HG03196 (cell line): ENCODE measurements at regions not wholly inside any gene's neighbourhood (a gene's known extent, or its start where the extent isn't known, plus 50 kb on each side); places are given as distances from the start of the nearest gene placed in this dataset.

ENCODE experiments used
- ATAC-seq: cut with Tn5 transposase; IDR thresholded peaks from one replicate; pipeline ENCODE4 v1.9.1; 2021; ENCODE audit not compliant: unreplicated experiment

GRCh38 chr9:16193066-16193465 lies 640.2 kb downstream of the CCDC171 start:
- no peak for ATAC-seq

- ATAC-seq, result no peak
Observed at GRCh38 chr9:16196206-16196605, 643.4 kb downstream of the CCDC171 start.

- ATAC-seq, result no peak
Observed at GRCh38 chr9:16197578-16198370, 644.9 kb downstream of the CCDC171 start.

- ATAC-seq, result no peak
Observed at GRCh38 chr9:16198996-16199395, 646.2 kb downstream of the CCDC171 start.

- no peak for ATAC-seq
Observed at GRCh38 chr9:16202221-16202620, 649.4 kb downstream of the CCDC171 start.

GRCh38 chr9:16202914-16203728 lies 650.3 kb downstream of the CCDC171 start:
- no peak for ATAC-seq

GRCh38 chr9:16203729-16204573 lies 651.1 kb downstream of the CCDC171 start:
- no peak for ATAC-seq

GRCh38 chr9:16205455-16205854 lies 652.6 kb downstream of the CCDC171 start:
- ATAC-seq, result no peak

GRCh38 chr9:16206518-16206917 lies 653.7 kb downstream of the CCDC171 start:
- ATAC-seq, result no peak

GRCh38 chr9:16207161-16207560 lies 654.3 kb downstream of the CCDC171 start:
- no peak for ATAC-seq

GRCh38 chr9:16210440-16210839 lies 657.6 kb downstream of the CCDC171 start:
- no peak for ATAC-seq

GRCh38 chr9:16211946-16212345 lies 658.5 kb downstream of the BNC2 start:
- no peak for ATAC-seq

GRCh38 chr9:16213781-16214515 lies 656.5 kb downstream of the BNC2 start:
- ATAC-seq, result no peak

GRCh38 chr9:16214677-16215352 lies 655.7 kb downstream of the BNC2 start:
- no peak for ATAC-seq

GRCh38 chr9:16215353-16215680 lies 655.2 kb downstream of the BNC2 start:
- ATAC-seq, result no peak

GRCh38 chr9:16217943-16218701 lies 652.3 kb downstream of the BNC2 start:
- no peak for ATAC-seq

- no peak for ATAC-seq
Observed at GRCh38 chr9:16221366-16221765, 649.1 kb downstream of the BNC2 start.

GRCh38 chr9:16221822-16222547 lies 648.5 kb downstream of the BNC2 start:
- ATAC-seq, result no peak
